OCI-LY7 (cell line): ENCODE measurements at regions not wholly inside any gene's neighbourhood (a gene's known extent, or its start where the extent isn't known, plus 50 kb on each side); places are given as distances from the start of the nearest gene placed in this dataset.

ENCODE experiments used
- BruUV-seq: library from RNA; stranded (reverse); fragments of 400-500 nt; replicated peaks from 2 replicates; lab custom pipeline; 2021; lab: Mats Ljungman, UMichigan
- CTCF ChIA-PET: fragments of 300-600 bp; sonication (Branson Sonifier 250); formaldehyde crosslinking; loops from one replicate; lab custom pipeline; 2022; ENCODE audit warnings: antibody characterized with exemption; ENCODE audit not compliant: unreplicated experiment; lab: Charles Lee
- POLR2A ChIA-PET: fragments of 300-600 bp; sonication (Branson Sonifier 250); formaldehyde crosslinking; loops from one replicate; lab custom pipeline; 2022; ENCODE audit warnings: antibody characterized with exemption; lab: Charles Lee
- DNase-seq: peaks from one replicate; pipeline ENCODE4 v3.0.0-alpha.2; 2015; ENCODE audit warnings: low spot score
- H2AFZ ChIP-seq: fragments of 200-600 bp; sonication (generic), shearing (Covaris generic); 2 replicates; pipeline ENCODE4 v1.6.1; 2014; ENCODE audit warnings: mild to moderate bottlenecking, antibody characterized with exemption, low read length, moderate library complexity
- H3K27ac ChIP-seq: fragments of 200-600 bp; sonication (generic); 2 replicates; pipeline ENCODE4 v1.5.1; 2014; ENCODE audit warnings: mixed run types, low read depth, mild to moderate bottlenecking, moderate library complexity, low read length, inconsistent platforms; ENCODE audit not compliant: poor library complexity, severe bottlenecking
- H3K36me3 ChIP-seq: fragments of 200-600 bp; sonication (generic); 2 replicates; pipeline ENCODE4 v1.6.1; 2014; ENCODE audit warnings: mild to moderate bottlenecking, antibody characterized with exemption, low read length, moderate library complexity, mixed read lengths; ENCODE audit not compliant: insufficient read depth
- H3K4me1 ChIP-seq: fragments of 200-600 bp; sonication (generic); 2 replicates; pipeline ENCODE4 v1.5.1; 2014; ENCODE audit warnings: mild to moderate bottlenecking, low read length; ENCODE audit not compliant: insufficient read depth, poor library complexity, severe bottlenecking
- H3K4me2 ChIP-seq: fragments of 200-600 bp; sonication (generic); 2 replicates; pipeline ENCODE4 v1.6.1; 2014; ENCODE audit warnings: mild to moderate bottlenecking, low read length
- H3K4me3 ChIP-seq: fragments of 200-600 bp; sonication (generic); 2 replicates; pipeline ENCODE4 v1.5.1; 2014; ENCODE audit warnings: mild to moderate bottlenecking, low read depth, low read length; ENCODE audit not compliant: poor library complexity, severe bottlenecking
- H3K79me2 ChIP-seq: fragments of 200-600 bp; sonication (generic); 2 replicates; pipeline ENCODE4 v1.6.1; 2016; ENCODE audit warnings: low read depth, mild to moderate bottlenecking, low read length, moderate library complexity, mixed read lengths; ENCODE audit not compliant: insufficient read depth
- H3K9me2 ChIP-seq: fragments of 200-600 bp; sonication (generic); 2 replicates; pipeline ENCODE4 v1.6.1; 2016; ENCODE audit warnings: mild to moderate bottlenecking, low read length, mixed read lengths; ENCODE audit not compliant: insufficient read depth
- H3K9me3 ChIP-seq: fragments of 200-600 bp; sonication (generic); 2 replicates; pipeline ENCODE4 v1.6.1; 2014; ENCODE audit warnings: mild to moderate bottlenecking, mixed run types, low read length, mixed read lengths
- H4K20me1 ChIP-seq: fragments of 200-600 bp; sonication (generic); 2 replicates; pipeline ENCODE4 v1.6.1; 2014; ENCODE audit warnings: mild to moderate bottlenecking, antibody characterized with exemption, low read length, moderate library complexity, mixed read lengths; ENCODE audit not compliant: insufficient read depth
- EZH2phosphoT487 ChIP-seq: fragments of 200-600 bp; sonication (generic); IDR thresholded peaks from 2 replicates; pipeline ENCODE4 v1.6.1; 2018; ENCODE audit warnings: low read depth, borderline replicate concordance, mild to moderate bottlenecking, mixed run types, antibody characterized with exemption, low read length, moderate library complexity, mixed read lengths
- intact Hi-C: fragments of 100-400 bp; cut with micrococcal nuclease; formaldehyde crosslinking; loops from one replicate; pipeline ENCODE4 v1.10.0; 2022; ENCODE audit not compliant: unreplicated experiment
- TF ChIP-seq, protein P1 (sequence below): fragments of 200-600 bp; sonication (generic); conservative IDR thresholded peaks from 2 replicates; pipeline ENCODE4 v1.5.1; 2014; ENCODE audit warnings: mild to moderate bottlenecking, antibody characterized with exemption, low read length, moderate library complexity, mixed read lengths

- H3K27ac ChIP-seq = no peak overlapping the region
- CTCF ChIA-PET = no interaction called here
- POLR2A ChIA-PET = interaction anchor here (0.6 to 1.4 kb wide), 3 partner anchors 12 to 1118 kb away, joined by 3 read pairs; no protein-coding TSS in a partner anchor
- no peak overlapping the region for H3K4me2 ChIP-seq
- H3K4me1 ChIP-seq = no peaks in the 10 kb centered on the region
- intact Hi-C loops = no loop called here
- no peaks in the 10 kb centered on the region for H3K9me2 ChIP-seq
- H2AFZ ChIP-seq = no peak overlapping the region
- H3K9me3 ChIP-seq = no peaks in the 10 kb centered on the region
- no peak overlapping the region for H3K4me3 ChIP-seq
- no peaks in the 10 kb centered on the region for H3K36me3 ChIP-seq
- BruUV-seq = no TSS peak
- TF ChIP-seq EZH2phosphoT487 = no peak
- TF ChIP-seq, protein P1, sequence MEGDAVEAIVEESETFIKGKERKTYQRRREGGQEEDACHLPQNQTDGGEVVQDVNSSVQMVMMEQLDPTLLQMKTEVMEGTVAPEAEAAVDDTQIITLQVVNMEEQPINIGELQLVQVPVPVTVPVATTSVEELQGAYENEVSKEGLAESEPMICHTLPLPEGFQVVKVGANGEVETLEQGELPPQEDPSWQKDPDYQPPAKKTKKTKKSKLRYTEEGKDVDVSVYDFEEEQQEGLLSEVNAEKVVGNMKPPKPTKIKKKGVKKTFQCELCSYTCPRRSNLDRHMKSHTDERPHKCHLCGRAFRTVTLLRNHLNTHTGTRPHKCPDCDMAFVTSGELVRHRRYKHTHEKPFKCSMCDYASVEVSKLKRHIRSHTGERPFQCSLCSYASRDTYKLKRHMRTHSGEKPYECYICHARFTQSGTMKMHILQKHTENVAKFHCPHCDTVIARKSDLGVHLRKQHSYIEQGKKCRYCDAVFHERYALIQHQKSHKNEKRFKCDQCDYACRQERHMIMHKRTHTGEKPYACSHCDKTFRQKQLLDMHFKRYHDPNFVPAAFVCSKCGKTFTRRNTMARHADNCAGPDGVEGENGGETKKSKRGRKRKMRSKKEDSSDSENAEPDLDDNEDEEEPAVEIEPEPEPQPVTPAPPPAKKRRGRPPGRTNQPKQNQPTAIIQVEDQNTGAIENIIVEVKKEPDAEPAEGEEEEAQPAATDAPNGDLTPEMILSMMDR = no peak
- no peaks in the 10 kb centered on the region for H4K20me1 ChIP-seq
- no peaks in the 10 kb centered on the region for H3K79me2 ChIP-seq
- DNase-seq = no peak
Observed at GRCh38 chr12:87066326-87066725, 810.1 kb upstream of the MGAT4C start.

GRCh38 chr12:87059231-87059630 is 803.0 kb upstream of the MGAT4C start:
- H3K79me2 ChIP-seq = no peaks in the 10 kb centered on the region
- no peak overlapping the region for H3K4me2 ChIP-seq
- BruUV-seq = no TSS peak
- no peaks in the 10 kb centered on the region for H4K20me1 ChIP-seq
- ChIA-PET POLR2A (no interaction called here), CTCF (no interaction called here)
- H3K4me3 ChIP-seq = no peak overlapping the region
- H2AFZ ChIP-seq = no peak overlapping the region
- no peaks in the 10 kb centered on the region for H3K4me1 ChIP-seq
- H3K27ac ChIP-seq = no peak overlapping the region
- TF ChIP-seq, protein P1 = no peak
- no peak for TF ChIP-seq EZH2phosphoT487
- no peaks in the 10 kb centered on the region for H3K36me3 ChIP-seq
- DNase-seq = no peak
- no peaks in the 10 kb centered on the region for H3K9me3 ChIP-seq
- intact Hi-C loops = no loop called here
- H3K9me2 ChIP-seq = no peaks in the 10 kb centered on the region

- Histone ChIP-seq H3K4me3 (no peak overlapping the region), H4K20me1 (no peaks in the 10 kb centered on the region), H3K9me3 (no peaks in the 10 kb centered on the region), H3K4me2 (no peak overlapping the region), H2AFZ (no peak overlapping the region), H3K9me2 (no peaks in the 10 kb centered on the region), H3K36me3 (no peaks in the 10 kb centered on the region), H3K27ac (no peak overlapping the region), H3K79me2 (no peaks in the 10 kb centered on the region), H3K4me1 (no peaks in the 10 kb centered on the region)
- intact Hi-C loops = no loop called here
- POLR2A ChIA-PET = interaction anchor here (1.0 kb wide), 1 partner anchor 12 kb away, joined by 3 read pairs; no protein-coding TSS in a partner anchor
- CTCF ChIA-PET = no interaction called here
- TF ChIP-seq, protein P1 = no peak
- no peak for TF ChIP-seq EZH2phosphoT487
- no TSS peak for BruUV-seq
- no peak for DNase-seq
Observed at GRCh38 chr12:87054226-87054625, 798.0 kb upstream of the MGAT4C start.
